AG09309 (cell line): ENCODE measurements at regions not wholly inside any gene's neighbourhood (a gene's known extent, or its start where the extent isn't known, plus 50 kb on each side); places are given as distances from the start of the nearest gene placed in this dataset.
"Not testable (repeated sequence)": the region's sequence is repeated elsewhere in the genome, so short reads cannot be mapped to it uniquely, and the experiment has no call there.

Source experiments
- DNase-seq: peaks from one replicate; pipeline ENCODE4 v3.0.0-alpha.2; 2010; ENCODE audit warnings: low read depth
- H3K4me3 ChIP-seq: 2 replicates; pipeline ENCODE4 v1.5.1; 2011; ENCODE audit warnings: mild to moderate bottlenecking, low read depth, low read length, moderate library complexity; ENCODE audit not compliant: control insufficient read depth
- CTCF ChIP-seq: IDR thresholded peaks from 2 replicates; pipeline ENCODE4 v1.5.1; 2011; ENCODE audit warnings: mild to moderate bottlenecking, low read depth, low read length, inconsistent platforms; ENCODE audit not compliant: insufficient read depth, control insufficient read depth; ENCODE audit errors: missing control alignments

- H3K4me3 ChIP-seq, result no peak overlapping the region
- no peak for TF ChIP-seq CTCF
- DNase-seq, result no peak
These were observed 262.1 kb upstream of the RPS23 start for GRCh38 chr5:82540301-82540700.

GRCh38 chr5:82538339-82539034, 260.3 kb upstream of the RPS23 start:
- H3K4me3 ChIP-seq, result no peak overlapping the region
- TF ChIP-seq CTCF, result no peak
- peak; percentile 39 for DNase-seq

DNA sequence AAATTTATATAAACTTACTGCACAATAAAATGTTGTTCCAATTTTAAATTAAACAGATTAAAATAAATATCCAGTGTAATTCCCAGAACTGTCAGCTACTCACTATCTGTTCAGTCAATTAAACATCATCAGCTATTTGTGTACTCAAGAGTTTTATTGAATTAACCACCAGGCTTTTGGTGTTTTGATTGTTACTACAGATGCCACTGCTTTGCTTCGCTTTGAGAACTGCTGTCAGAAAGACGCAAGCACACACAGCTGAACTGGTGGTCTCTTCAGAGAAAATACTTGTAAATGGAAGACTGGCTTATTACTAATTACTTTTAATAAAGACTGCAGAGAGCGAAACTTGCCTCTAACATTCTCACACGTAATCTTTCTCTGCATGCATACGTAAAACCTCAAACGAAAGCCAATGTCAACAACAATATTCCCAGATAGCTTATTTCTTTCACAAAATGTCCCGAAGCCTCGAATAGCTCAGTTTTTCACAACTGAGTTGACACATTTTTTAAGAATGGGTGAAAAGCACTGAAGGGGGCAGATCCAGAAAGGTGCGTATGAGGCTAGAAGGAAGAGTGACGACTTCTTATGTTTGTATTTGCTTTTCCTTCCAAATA, 259.6 kb upstream of the RPS23 start:
- H3K4me3 ChIP-seq, result no peak overlapping the region
- TF ChIP-seq CTCF, result no peak
- DNase-seq, result no peak

DNA sequence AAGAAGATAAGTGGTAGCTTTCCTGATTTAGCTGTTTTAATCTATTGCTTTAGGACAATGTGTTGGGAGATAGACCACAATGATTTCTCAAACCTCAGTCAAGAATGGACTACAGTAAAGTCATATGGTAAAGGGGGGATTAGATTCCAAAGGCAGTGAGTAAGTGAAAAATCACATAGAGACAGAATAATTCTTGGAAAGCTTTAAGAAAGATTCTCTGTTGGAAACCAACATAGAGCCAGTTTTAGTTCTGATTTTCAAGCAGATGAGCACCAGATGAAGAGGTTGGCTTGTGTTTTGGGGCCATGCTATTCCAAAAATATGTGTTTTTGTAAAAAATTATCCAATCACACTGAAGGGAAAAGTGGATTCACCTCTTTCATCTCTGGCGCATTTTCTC, 256.8 kb upstream of the RPS23 start:
- TF ChIP-seq CTCF, result no peak
- DNase-seq, result no peak
- H3K4me3 ChIP-seq, result no peak overlapping the region

DNA sequence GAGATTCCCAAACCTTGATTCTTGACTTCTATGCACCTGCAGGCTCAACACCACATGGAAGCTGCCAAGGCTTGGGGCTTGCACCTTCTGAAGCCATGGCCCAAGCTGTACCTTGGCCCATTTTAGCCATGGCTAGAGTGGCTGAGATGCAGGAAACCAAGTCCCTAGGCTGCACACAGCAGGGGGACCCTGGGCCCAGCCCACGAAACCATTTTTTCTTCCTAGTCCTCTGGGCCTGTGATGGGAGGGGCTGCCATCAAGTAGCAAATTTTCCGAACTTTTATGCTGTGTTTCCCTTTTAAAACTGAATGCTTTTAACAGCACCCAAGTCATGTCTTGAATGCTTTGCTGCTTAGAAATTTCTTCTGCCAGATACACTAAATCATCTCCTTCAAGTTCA, 253.9 kb upstream of the RPS23 start:
- not testable (repeated sequence) for H3K4me3 ChIP-seq, DNase-seq

DNA sequence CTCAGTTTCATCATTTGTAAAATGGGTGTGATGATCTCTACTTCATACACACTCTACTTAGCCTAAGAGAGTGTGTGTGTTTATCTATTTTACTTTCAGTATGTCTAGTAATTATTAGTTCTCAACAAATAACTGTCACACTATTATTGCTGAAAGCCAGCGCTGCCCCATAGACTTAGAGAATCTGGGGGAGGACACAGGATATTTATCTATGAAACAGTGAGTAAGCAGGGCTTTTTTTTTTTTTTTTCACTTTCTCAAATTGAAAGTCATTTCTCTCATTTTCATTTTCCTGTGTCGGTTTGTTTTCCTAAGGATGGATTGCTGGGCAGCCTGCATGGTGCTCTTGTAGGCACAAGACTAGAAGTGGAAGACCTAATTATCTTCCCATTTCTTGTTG, 248.4 kb upstream of the RPS23 start:
- no peak for TF ChIP-seq CTCF
- DNase-seq, result no peak
- no peak overlapping the region for H3K4me3 ChIP-seq

DNA sequence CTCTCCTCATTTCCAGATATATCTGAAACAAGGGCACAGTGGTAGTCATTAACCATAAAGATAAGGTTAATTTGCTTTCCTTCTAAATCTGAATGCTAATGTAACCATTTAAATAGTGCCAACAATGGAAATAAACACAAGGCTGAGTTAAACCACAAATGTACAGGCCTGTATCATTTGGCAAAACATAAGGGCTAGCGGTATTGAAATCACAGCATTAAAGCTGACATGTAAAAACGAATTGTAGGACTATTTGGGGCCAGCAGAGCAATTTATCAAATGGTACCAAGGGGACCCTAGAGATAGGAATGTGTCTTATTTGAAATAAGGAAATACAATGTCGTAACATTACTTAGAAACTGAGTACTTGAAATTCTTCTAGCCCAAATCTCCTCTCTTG, 247.5 kb upstream of the RPS23 start:
- DNase-seq, result no peak
- TF ChIP-seq CTCF, result no peak
- H3K4me3 ChIP-seq, result no peak overlapping the region
